ENCODE measurements at regions not wholly inside any gene's neighbourhood (a gene's known extent, or its start where the extent isn't known, plus 50 kb on each side); places are given as distances from the start of the nearest gene placed in this dataset.

DNA sequence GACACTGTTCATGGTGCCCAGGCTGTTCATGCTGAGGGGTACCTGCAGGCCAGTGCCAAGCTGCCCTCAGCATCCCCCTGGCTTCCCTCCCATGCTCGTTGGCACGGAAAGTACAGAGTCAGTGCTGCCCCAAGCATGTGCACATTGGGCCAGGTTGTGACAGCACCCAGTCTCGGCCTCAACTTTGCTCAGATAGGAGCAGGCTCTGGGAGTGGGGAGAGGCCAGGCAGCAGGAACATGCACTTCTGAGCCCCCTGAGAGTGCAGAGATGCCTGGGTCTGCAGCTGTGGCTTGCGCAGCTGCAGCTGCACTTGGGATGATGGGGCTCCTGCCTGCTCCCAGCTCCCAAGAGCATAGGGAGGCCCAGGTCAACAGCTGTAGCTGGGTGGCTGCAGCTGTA lies 966.4 kb upstream of the NCAM2 start (continued):
- TF ChIP-seq, protein P1, sequence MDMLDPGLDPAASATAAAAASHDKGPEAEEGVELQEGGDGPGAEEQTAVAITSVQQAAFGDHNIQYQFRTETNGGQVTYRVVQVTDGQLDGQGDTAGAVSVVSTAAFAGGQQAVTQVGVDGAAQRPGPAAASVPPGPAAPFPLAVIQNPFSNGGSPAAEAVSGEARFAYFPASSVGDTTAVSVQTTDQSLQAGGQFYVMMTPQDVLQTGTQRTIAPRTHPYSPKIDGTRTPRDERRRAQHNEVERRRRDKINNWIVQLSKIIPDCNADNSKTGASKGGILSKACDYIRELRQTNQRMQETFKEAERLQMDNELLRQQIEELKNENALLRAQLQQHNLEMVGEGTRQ (CRISPR knock-in tag; IDR thresholded peaks at IDR 0.05): no peak
- no peak for TF ChIP-seq ZC3H8 (IDR thresholded peaks at IDR 0.05)
- no peak for TF ChIP-seq BCOR (IDR thresholded peaks at IDR 0.05)
- no peak for TF ChIP-seq ZNF347 (CRISPR knock-in tag; IDR thresholded peaks at IDR 0.05; ENCODE audit: low read depth)
- no peak for TF ChIP-seq XRCC4 (IDR thresholded peaks at IDR 0.05; ENCODE audit: extremely low read depth, insufficient read depth, insufficient read length)
- no peak for TF ChIP-seq SAFB (IDR thresholded peaks at IDR 0.05; ENCODE audit: borderline replicate concordance, low read depth, low read length)
- TF ChIP-seq, protein P2, sequence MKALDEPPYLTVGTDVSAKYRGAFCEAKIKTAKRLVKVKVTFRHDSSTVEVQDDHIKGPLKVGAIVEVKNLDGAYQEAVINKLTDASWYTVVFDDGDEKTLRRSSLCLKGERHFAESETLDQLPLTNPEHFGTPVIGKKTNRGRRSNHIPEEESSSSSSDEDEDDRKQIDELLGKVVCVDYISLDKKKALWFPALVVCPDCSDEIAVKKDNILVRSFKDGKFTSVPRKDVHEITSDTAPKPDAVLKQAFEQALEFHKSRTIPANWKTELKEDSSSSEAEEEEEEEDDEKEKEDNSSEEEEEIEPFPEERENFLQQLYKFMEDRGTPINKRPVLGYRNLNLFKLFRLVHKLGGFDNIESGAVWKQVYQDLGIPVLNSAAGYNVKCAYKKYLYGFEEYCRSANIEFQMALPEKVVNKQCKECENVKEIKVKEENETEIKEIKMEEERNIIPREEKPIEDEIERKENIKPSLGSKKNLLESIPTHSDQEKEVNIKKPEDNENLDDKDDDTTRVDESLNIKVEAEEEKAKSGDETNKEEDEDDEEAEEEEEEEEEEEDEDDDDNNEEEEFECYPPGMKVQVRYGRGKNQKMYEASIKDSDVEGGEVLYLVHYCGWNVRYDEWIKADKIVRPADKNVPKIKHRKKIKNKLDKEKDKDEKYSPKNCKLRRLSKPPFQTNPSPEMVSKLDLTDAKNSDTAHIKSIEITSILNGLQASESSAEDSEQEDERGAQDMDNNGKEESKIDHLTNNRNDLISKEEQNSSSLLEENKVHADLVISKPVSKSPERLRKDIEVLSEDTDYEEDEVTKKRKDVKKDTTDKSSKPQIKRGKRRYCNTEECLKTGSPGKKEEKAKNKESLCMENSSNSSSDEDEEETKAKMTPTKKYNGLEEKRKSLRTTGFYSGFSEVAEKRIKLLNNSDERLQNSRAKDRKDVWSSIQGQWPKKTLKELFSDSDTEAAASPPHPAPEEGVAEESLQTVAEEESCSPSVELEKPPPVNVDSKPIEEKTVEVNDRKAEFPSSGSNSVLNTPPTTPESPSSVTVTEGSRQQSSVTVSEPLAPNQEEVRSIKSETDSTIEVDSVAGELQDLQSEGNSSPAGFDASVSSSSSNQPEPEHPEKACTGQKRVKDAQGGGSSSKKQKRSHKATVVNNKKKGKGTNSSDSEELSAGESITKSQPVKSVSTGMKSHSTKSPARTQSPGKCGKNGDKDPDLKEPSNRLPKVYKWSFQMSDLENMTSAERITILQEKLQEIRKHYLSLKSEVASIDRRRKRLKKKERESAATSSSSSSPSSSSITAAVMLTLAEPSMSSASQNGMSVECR (CRISPR knock-in tag; IDR thresholded peaks at IDR 0.05): no peak
- TF ChIP-seq ZNF384 (IDR thresholded peaks at IDR 0.05; ENCODE audit: low read depth, low read length): no peak

Measured in K562 (cell line).